ENCODE measurements at regions not wholly inside any gene's neighbourhood (a gene's known extent, or its start where the extent isn't known, plus 50 kb on each side); places are given as distances from the start of the nearest gene placed in this dataset.

DNA sequence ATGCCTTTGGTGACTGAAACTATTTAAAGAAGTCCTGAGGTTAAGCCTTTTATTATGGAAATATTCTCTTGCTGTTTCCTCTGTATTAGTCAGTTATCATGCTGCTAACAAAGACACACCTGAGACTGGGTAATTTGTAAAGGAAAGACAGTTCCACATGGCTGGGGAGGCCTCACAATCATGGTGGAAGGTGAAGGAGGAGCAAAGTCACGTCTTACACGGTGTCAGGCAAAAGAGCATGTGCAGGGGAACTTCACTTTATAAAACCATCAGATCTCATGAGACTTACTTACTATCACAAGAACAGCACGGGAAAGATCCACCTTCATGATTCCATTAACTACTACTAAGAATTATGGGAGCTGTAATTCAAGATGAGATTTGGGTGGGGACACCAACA is 121.2 kb upstream of the GPR26 start:
- H3K4me3 ChIP-seq (ENCODE audit: low read depth, low read length), result no peak overlapping the region
- TF ChIP-seq, protein P1, sequence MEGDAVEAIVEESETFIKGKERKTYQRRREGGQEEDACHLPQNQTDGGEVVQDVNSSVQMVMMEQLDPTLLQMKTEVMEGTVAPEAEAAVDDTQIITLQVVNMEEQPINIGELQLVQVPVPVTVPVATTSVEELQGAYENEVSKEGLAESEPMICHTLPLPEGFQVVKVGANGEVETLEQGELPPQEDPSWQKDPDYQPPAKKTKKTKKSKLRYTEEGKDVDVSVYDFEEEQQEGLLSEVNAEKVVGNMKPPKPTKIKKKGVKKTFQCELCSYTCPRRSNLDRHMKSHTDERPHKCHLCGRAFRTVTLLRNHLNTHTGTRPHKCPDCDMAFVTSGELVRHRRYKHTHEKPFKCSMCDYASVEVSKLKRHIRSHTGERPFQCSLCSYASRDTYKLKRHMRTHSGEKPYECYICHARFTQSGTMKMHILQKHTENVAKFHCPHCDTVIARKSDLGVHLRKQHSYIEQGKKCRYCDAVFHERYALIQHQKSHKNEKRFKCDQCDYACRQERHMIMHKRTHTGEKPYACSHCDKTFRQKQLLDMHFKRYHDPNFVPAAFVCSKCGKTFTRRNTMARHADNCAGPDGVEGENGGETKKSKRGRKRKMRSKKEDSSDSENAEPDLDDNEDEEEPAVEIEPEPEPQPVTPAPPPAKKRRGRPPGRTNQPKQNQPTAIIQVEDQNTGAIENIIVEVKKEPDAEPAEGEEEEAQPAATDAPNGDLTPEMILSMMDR (conservative IDR thresholded peaks at IDR 0.05; ENCODE audit: low read depth, low read length), result no peak
- DNase-seq (ENCODE audit: low read depth), result no peak

DNA sequence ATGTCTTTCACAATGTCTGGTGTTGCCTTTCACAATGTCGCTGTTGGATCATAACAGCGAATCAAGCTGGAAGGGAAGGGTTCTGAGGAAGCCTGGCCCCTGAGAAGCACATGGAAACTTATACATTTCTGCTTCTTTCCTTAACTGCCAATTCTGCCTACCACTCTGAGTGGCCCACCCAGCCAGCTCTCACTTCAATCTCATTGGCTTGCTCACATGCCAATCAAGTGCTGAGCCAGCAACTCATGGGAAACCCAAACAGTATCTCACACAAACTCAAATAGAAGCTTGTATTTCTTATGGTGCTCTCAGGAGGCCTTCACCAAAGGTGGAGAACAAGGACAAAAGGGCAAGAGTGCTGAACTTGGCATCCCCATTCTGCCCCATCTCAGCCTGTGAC is 117.4 kb upstream of the GPR26 start:
- TF ChIP-seq, protein P1 (conservative IDR thresholded peaks at IDR 0.05; ENCODE audit: low read depth, low read length), result no peak
- DNase-seq (ENCODE audit: low read depth), result no peak
- H3K4me3 ChIP-seq (ENCODE audit: low read depth, low read length), result no peak overlapping the region

DNA sequence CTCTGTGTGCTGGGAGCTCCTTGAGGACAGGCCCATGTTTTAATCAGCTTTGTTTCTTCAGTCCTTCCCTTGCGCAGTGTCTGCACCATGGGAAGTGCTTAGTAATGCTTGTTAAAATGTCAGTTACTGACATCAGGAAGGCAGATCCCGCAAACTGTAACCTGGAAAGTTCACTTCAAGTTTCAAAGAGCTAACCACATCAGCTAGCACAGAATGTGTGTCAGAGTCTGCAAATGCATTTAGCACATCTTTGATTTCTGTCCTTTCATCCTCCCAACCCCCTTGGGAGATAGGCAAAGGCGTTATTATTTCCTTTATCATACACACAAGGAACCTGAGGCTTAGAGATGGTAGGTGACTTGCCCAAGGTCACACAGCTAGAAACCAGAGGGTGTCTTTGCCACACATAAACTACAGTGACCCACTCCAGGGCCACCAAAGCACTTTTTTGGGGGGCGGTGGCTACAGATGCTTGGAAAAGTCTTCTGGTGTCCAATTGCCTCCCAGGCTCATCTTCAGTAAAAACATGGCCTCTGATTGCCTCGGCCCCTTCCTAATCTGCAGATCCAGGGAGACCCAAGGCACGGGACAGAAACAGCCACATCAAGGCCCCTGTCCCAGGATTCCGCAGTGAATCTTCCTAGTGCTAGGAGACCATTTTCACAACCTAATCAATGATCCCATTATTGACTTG is 116.2 kb upstream of the GPR26 start:
- no peak overlapping the region for H3K4me3 ChIP-seq (ENCODE audit: low read depth, low read length)
- DNase-seq (ENCODE audit: low read depth), result no peak
- TF ChIP-seq, protein P1 (conservative IDR thresholded peaks at IDR 0.05; ENCODE audit: low read depth, low read length), result no peak

DNA sequence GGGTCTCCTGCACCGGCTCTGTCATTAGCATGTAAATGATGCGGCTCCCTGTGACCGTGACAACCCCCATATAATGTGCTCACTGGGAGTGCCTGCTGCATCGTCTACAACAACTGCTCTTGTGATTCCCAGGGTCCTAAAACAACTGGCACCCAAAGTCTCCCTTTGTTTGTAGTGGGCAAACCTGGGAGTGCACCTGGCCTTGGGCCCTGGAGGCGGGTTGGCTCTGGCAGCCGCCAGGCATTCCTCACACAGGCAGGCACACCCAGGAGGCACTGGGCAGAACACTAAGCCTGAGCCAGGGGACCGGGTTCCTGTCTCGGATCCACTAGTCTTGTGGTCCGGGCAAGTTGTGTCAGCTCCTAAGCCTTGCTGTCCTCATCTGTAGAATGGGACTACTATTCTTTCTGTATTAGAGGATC is 115.5 kb upstream of the GPR26 start:
- no peak for DNase-seq (ENCODE audit: low read depth)
- TF ChIP-seq, protein P1 (conservative IDR thresholded peaks at IDR 0.05; ENCODE audit: low read depth, low read length), result no peak
- no peak overlapping the region for H3K4me3 ChIP-seq (ENCODE audit: low read depth, low read length)

DNA sequence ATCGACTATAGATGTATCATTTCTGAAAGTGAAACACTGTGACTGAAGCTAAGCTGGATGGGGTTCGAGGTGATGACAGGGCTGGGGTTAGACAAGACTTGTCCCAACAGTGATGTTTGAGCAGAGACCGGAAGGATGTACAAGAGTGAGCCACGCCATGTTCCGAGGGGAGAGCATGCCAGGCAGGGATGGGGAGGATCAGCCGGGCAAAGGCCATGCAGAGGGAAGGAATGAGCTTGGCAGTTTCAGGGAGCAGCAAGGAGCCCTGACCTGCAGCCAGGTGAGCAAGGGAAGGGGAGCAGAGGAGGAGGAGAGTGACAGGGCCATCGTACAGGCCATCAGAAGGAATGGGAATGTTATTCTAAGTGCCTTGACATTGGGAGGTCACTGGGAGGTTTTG is 114.9 kb upstream of the GPR26 start:
- TF ChIP-seq, protein P1 (conservative IDR thresholded peaks at IDR 0.05; ENCODE audit: low read depth, low read length), result no peak
- H3K4me3 ChIP-seq (ENCODE audit: low read depth, low read length), result no peak overlapping the region

DNA sequence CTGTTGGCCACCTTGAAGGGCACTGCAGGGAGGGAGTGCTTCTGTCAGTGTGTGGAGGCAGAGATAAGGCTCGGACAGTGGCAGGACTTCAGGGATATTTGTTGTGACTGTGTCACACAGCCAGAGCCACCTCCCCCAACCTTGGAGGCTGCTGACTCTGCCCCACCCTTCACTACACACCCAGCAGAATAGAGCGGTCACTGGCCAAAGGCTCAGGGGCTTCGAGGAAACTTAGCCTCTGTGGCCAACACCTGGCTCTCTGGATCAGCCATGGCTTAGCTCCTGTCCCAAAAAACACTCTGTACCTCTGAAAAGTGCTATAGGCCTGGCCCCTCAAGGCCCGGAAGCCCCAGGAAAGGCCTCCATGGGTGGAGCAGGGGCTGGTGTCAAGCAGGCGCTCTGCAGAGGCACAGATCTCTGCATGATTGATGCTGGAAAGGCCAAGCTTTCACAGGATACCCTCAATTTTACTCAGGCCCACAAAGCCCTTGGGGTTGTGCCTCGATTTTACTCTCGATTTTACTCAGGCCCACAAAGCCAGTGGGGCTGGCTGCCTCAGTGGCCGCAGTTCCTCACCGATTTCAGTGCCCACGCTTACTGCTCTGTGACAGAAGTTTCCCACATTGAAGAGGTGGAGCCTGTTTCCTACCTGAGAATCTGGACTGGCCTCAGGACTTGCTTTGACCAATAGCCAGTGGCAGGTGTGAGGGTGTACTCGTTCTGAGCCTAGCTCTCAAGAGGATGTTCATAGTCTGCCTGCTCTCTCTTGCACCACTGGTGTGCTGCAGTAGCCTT is 113.2 kb upstream of the GPR26 start:
- no peak for DNase-seq (ENCODE audit: low read depth)
- no peak overlapping the region for H3K4me3 ChIP-seq (ENCODE audit: low read depth, low read length)
- TF ChIP-seq, protein P1 (conservative IDR thresholded peaks at IDR 0.05; ENCODE audit: low read depth, low read length), result no peak

More for the DNA sequence above, 114.9 kb upstream of the GPR26 start:
- no peak for DNase-seq (ENCODE audit: low read depth)

Data from epithelial cell of proximal tubule (primary cell).